OCI-LY7 (cell line): ENCODE measurements at regions not wholly inside any gene's neighbourhood (a gene's known extent, or its start where the extent isn't known, plus 50 kb on each side); places are given as distances from the start of the nearest gene placed in this dataset.

ENCODE experiments used
- BruUV-seq: library from RNA; stranded (reverse); fragments of 400-500 nt; replicated peaks from 2 replicates; lab custom pipeline; 2021; lab: Mats Ljungman, UMichigan
- CTCF ChIA-PET: fragments of 300-600 bp; sonication (Branson Sonifier 250); formaldehyde crosslinking; loops from one replicate; lab custom pipeline; 2022; ENCODE audit warnings: antibody characterized with exemption; ENCODE audit not compliant: unreplicated experiment; lab: Charles Lee
- POLR2A ChIA-PET: fragments of 300-600 bp; sonication (Branson Sonifier 250); formaldehyde crosslinking; loops from one replicate; lab custom pipeline; 2022; ENCODE audit warnings: antibody characterized with exemption; lab: Charles Lee
- DNase-seq: peaks from one replicate; pipeline ENCODE4 v3.0.0-alpha.2; 2015; ENCODE audit warnings: low spot score
- H2AFZ ChIP-seq: fragments of 200-600 bp; sonication (generic), shearing (Covaris generic); 2 replicates; pipeline ENCODE4 v1.6.1; 2014; ENCODE audit warnings: mild to moderate bottlenecking, antibody characterized with exemption, low read length, moderate library complexity
- H3K27ac ChIP-seq: fragments of 200-600 bp; sonication (generic); 2 replicates; pipeline ENCODE4 v1.5.1; 2014; ENCODE audit warnings: mixed run types, low read depth, mild to moderate bottlenecking, moderate library complexity, low read length, inconsistent platforms; ENCODE audit not compliant: poor library complexity, severe bottlenecking
- H3K36me3 ChIP-seq: fragments of 200-600 bp; sonication (generic); 2 replicates; pipeline ENCODE4 v1.6.1; 2014; ENCODE audit warnings: mild to moderate bottlenecking, antibody characterized with exemption, low read length, moderate library complexity, mixed read lengths; ENCODE audit not compliant: insufficient read depth
- H3K4me1 ChIP-seq: fragments of 200-600 bp; sonication (generic); 2 replicates; pipeline ENCODE4 v1.5.1; 2014; ENCODE audit warnings: mild to moderate bottlenecking, low read length; ENCODE audit not compliant: insufficient read depth, poor library complexity, severe bottlenecking
- H3K4me2 ChIP-seq: fragments of 200-600 bp; sonication (generic); 2 replicates; pipeline ENCODE4 v1.6.1; 2014; ENCODE audit warnings: mild to moderate bottlenecking, low read length
- H3K4me3 ChIP-seq: fragments of 200-600 bp; sonication (generic); 2 replicates; pipeline ENCODE4 v1.5.1; 2014; ENCODE audit warnings: mild to moderate bottlenecking, low read depth, low read length; ENCODE audit not compliant: poor library complexity, severe bottlenecking
- H3K79me2 ChIP-seq: fragments of 200-600 bp; sonication (generic); 2 replicates; pipeline ENCODE4 v1.6.1; 2016; ENCODE audit warnings: low read depth, mild to moderate bottlenecking, low read length, moderate library complexity, mixed read lengths; ENCODE audit not compliant: insufficient read depth
- H3K9me2 ChIP-seq: fragments of 200-600 bp; sonication (generic); 2 replicates; pipeline ENCODE4 v1.6.1; 2016; ENCODE audit warnings: mild to moderate bottlenecking, low read length, mixed read lengths; ENCODE audit not compliant: insufficient read depth
- H3K9me3 ChIP-seq: fragments of 200-600 bp; sonication (generic); 2 replicates; pipeline ENCODE4 v1.6.1; 2014; ENCODE audit warnings: mild to moderate bottlenecking, mixed run types, low read length, mixed read lengths
- H4K20me1 ChIP-seq: fragments of 200-600 bp; sonication (generic); 2 replicates; pipeline ENCODE4 v1.6.1; 2014; ENCODE audit warnings: mild to moderate bottlenecking, antibody characterized with exemption, low read length, moderate library complexity, mixed read lengths; ENCODE audit not compliant: insufficient read depth
- EZH2phosphoT487 ChIP-seq: fragments of 200-600 bp; sonication (generic); IDR thresholded peaks from 2 replicates; pipeline ENCODE4 v1.6.1; 2018; ENCODE audit warnings: low read depth, borderline replicate concordance, mild to moderate bottlenecking, mixed run types, antibody characterized with exemption, low read length, moderate library complexity, mixed read lengths
- intact Hi-C: fragments of 100-400 bp; cut with micrococcal nuclease; formaldehyde crosslinking; loops from one replicate; pipeline ENCODE4 v1.10.0; 2022; ENCODE audit not compliant: unreplicated experiment
- TF ChIP-seq, protein P1 (sequence below): fragments of 200-600 bp; sonication (generic); conservative IDR thresholded peaks from 2 replicates; pipeline ENCODE4 v1.5.1; 2014; ENCODE audit warnings: mild to moderate bottlenecking, antibody characterized with exemption, low read length, moderate library complexity, mixed read lengths

DNA sequence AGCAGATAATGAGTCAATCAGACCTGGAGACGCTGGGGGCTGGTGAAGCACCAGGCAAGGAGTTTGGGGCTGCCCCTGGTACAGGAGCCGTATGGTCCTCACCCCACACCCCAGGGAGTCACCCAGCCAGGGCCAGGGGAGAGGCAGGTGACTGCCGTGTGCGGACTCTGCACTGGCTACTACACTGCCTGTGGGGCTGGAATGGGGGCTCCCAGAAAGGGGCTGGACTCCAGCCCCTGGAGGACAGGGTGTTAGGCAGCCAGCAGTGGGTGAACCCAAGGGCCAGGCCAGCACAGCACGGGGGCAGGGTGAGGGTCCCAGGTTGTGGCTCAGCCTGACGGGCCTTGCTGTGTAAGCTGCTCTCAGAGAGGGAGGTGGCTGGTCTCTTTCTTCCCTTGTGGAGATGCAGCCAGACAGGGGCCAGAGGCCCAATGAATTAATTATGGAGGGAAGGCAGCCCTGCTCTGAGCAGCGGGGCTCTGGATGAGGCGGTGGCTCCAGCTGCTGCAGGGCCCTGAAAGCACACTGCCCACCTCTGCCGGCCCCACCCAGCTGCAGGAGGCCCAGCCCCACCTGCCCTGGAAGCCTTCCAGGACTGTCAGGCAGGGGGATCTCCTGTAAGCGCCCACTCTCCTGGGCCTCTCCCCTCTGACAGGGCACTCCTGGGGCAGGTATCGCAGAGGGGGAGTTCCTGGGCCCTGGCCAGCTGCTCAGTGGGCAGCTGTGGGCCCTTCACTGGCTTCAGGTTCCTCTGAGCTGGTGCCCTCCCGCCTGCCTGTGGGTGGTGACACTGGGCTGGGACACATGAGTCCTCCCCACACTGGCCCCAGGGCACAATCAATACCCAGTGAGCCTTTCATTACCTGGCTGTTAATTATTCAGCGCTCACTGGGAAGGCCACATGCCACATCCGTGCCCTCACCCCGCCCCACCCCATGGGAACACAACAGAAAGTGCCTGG lies 142.5 kb upstream of the C14orf180 start:
- DNase-seq, result no peak
- Histone ChIP-seq H3K4me3 (no peak overlapping the region), H3K4me1 (no peaks in the 10 kb centered on the region), H3K79me2 (no peaks in the 10 kb centered on the region), H4K20me1 (no peaks in the 10 kb centered on the region), H3K36me3 (no peaks in the 10 kb centered on the region), H3K4me2 (no peak overlapping the region), H3K9me2 (no peaks in the 10 kb centered on the region), H2AFZ (no peak overlapping the region), H3K27ac (no peak overlapping the region), H3K9me3 (no peaks in the 10 kb centered on the region)
- intact Hi-C loops, result no loop called here
- ChIA-PET POLR2A (interaction anchor here (0.5 kb wide), 1 partner anchor 19 kb away, joined by 3 read pairs; no protein-coding TSS in a partner anchor), CTCF (no interaction called here)
- TF ChIP-seq EZH2phosphoT487, result no peak
- TF ChIP-seq, protein P1, sequence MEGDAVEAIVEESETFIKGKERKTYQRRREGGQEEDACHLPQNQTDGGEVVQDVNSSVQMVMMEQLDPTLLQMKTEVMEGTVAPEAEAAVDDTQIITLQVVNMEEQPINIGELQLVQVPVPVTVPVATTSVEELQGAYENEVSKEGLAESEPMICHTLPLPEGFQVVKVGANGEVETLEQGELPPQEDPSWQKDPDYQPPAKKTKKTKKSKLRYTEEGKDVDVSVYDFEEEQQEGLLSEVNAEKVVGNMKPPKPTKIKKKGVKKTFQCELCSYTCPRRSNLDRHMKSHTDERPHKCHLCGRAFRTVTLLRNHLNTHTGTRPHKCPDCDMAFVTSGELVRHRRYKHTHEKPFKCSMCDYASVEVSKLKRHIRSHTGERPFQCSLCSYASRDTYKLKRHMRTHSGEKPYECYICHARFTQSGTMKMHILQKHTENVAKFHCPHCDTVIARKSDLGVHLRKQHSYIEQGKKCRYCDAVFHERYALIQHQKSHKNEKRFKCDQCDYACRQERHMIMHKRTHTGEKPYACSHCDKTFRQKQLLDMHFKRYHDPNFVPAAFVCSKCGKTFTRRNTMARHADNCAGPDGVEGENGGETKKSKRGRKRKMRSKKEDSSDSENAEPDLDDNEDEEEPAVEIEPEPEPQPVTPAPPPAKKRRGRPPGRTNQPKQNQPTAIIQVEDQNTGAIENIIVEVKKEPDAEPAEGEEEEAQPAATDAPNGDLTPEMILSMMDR, result no peak
- BruUV-seq, result no TSS peak

DNA sequence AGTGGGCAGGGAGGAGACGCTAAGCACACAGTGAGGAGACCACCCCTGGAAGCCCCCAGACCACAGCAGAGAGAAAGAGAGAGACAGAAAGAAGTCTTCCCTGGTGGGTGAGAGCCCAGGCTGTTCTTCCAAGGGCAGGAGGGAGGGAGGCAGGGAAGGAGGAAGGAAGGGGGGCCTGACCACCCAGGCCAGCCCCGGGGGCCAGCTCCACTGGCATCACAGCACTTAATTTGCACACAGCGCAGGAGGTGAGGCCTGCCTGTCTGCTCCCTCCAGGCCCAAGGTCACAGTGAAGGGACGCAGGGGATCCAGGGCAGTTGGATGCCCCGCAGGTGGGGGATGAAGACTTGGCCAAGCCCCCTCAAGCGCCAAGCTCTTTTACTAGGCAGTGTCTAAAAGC lies 141.9 kb upstream of the C14orf180 start:
- Histone ChIP-seq H3K4me3 (no peak overlapping the region), H2AFZ (no peak overlapping the region), H3K4me2 (no peak overlapping the region), H3K9me3 (no peaks in the 10 kb centered on the region), H3K27ac (no peak overlapping the region), H3K79me2 (no peaks in the 10 kb centered on the region), H4K20me1 (no peaks in the 10 kb centered on the region), H3K36me3 (no peaks in the 10 kb centered on the region), H3K9me2 (no peaks in the 10 kb centered on the region), H3K4me1 (no peaks in the 10 kb centered on the region)
- no TSS peak for BruUV-seq
- ChIA-PET POLR2A (interaction anchor here (0.6 kb wide), 1 partner anchor 626 kb away, joined by 3 read pairs; no protein-coding TSS in a partner anchor), CTCF (no interaction called here)
- no peak for DNase-seq
- TF ChIP-seq, protein P1, result no peak
- no peak for TF ChIP-seq EZH2phosphoT487
- intact Hi-C loops, result no loop called here
